NB4 (cell line): ENCODE measurements at regions not wholly inside any gene's neighbourhood (a gene's known extent, or its start where the extent isn't known, plus 50 kb on each side); places are given as distances from the start of the nearest gene placed in this dataset.

Source experiments
- DNase-seq: peaks from one replicate; pipeline ENCODE4 v3.0.0; 2010; ENCODE audit warnings: low read depth
- H3K4me3 ChIP-seq: one replicate; pipeline ENCODE4 v1.5.1; 2011; ENCODE audit warnings: mild to moderate bottlenecking, low read depth, low read length, moderate library complexity
- MAX ChIP-seq: IDR thresholded peaks from 2 replicates; pipeline ENCODE4 v1.6.1; 2011; ENCODE audit warnings: low read depth, low read length
- MYC ChIP-seq: IDR thresholded peaks from 2 replicates; pipeline ENCODE4 v1.6.1; 2011; ENCODE audit warnings: low read depth, low read length
- POLR2A ChIP-seq: IDR thresholded peaks from 2 replicates; pipeline ENCODE4 v1.6.1; 2011; ENCODE audit warnings: mild to moderate bottlenecking; ENCODE audit not compliant: insufficient read length; ENCODE audit errors: extremely low read depth
- TF ChIP-seq, protein P1 (sequence below): IDR thresholded peaks from one replicate; pipeline ENCODE4 v1.5.1; 2012; ENCODE audit warnings: low read depth, low read length

DNA sequence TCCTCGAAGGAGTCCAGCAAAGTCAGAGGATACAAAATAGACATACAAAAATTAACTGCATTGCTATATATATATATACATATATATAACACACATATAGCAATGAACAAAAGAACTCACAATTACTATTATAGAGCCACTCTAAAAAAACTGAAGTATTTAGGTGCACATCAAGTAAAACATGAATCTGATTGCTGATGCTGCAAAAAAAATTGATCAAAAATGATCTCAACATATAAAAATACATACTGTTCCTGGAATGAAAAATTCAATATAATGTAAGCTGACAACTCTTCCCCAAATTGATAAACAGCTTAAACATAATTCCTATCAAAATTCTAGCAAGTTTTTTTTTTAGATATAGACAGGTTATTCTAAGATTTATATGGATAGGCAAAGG, 126.8 kb downstream of the ALOX5 start:
- no peak for TF ChIP-seq MAX
- TF ChIP-seq MYC: no peak
- TF ChIP-seq POLR2A: no peak
- TF ChIP-seq, protein P1, sequence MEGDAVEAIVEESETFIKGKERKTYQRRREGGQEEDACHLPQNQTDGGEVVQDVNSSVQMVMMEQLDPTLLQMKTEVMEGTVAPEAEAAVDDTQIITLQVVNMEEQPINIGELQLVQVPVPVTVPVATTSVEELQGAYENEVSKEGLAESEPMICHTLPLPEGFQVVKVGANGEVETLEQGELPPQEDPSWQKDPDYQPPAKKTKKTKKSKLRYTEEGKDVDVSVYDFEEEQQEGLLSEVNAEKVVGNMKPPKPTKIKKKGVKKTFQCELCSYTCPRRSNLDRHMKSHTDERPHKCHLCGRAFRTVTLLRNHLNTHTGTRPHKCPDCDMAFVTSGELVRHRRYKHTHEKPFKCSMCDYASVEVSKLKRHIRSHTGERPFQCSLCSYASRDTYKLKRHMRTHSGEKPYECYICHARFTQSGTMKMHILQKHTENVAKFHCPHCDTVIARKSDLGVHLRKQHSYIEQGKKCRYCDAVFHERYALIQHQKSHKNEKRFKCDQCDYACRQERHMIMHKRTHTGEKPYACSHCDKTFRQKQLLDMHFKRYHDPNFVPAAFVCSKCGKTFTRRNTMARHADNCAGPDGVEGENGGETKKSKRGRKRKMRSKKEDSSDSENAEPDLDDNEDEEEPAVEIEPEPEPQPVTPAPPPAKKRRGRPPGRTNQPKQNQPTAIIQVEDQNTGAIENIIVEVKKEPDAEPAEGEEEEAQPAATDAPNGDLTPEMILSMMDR: no peak
- no peak for DNase-seq
- H3K4me3 ChIP-seq: no peak overlapping the region

GRCh38 chr10:45500304-45500703, 126.3 kb downstream of the ALOX5 start:
- DNase-seq: no peak
- no peak for TF ChIP-seq MAX

DNA sequence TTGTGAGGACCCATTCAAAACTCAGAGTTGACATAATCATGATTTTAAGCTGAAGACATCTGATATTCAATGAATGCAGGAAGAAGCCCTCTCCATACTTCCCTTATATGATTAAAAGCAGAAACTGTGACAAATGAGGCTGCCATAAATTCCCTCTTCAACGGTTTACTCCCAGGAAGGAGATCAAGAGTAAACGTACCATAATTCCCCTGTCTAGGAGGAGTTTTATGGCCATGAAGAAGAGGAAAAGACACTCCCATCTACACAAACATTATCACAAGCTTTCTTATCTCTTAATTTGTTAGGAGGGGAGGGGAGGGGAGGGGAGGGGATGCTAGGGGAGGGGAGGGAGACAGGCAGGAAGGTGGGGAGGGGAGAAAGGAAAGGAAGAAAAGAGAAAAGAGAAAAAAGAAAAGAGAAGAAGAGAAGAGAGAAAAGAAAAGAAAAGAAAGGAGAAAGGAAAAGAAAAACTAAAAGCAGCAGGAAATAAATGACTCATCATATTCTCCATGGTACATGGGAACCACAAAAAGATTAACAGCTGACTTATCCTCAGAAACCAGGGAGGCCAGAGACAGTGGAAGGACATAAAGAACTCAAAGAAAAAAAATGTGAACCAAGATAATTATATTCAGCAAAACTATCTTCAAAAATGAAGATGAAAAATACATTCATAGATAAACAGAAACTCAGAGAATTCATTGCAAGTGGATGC, 121.6 kb downstream of the ALOX5 start:
- TF ChIP-seq MAX (no peak), POLR2A (no peak), MYC (no peak)
- TF ChIP-seq, protein P1: no peak
- no peak overlapping the region for H3K4me3 ChIP-seq
- peak; percentile 41 for DNase-seq

More at GRCh38 chr10:45500304-45500703, 126.3 kb downstream of the ALOX5 start:
- no peak overlapping the region for H3K4me3 ChIP-seq
